ENCODE measurements at regions not wholly inside any gene's neighbourhood (a gene's known extent, or its start where the extent isn't known, plus 50 kb on each side); places are given as distances from the start of the nearest gene placed in this dataset.

GRCh38 chr5:4777435-4777834, 362.7 kb upstream of the ADAMTS16 start:
- no peaks in the 10 kb centered on the region for H3K9me3 Mint-ChIP-seq
- Histone ChIP-seq H3K4me1 (ENCODE audit: insufficient read depth) (0 out of 2 replicates have a peak, but pooled peaks cover 4% of the 10 kb centered on the region), H3K4me2 (no peak overlapping the region), H3K27me3 (ENCODE audit: insufficient read depth) (no peaks in the 10 kb centered on the region), H3K9me2 (ENCODE audit: insufficient read depth) (no peaks in the 10 kb centered on the region), H3K27ac (ENCODE audit: low read depth) (no peak overlapping the region), H3F3A (replicated peaks; ENCODE audit: low read depth) (no peaks in the 10 kb centered on the region), H4K20me1 (replicated peaks; ENCODE audit: insufficient read depth) (no peaks in the 10 kb centered on the region), H3K36me3 (ENCODE audit: insufficient read depth) (no peaks in the 10 kb centered on the region), H3K79me2 (replicated peaks; ENCODE audit: insufficient read depth) (no peaks in the 10 kb centered on the region), H2AFZ (no peak overlapping the region), H3K4me3 (no peak overlapping the region)
- H3K27me3 Mint-ChIP-seq (ENCODE audit: insufficient read depth, low read depth, poor library complexity), result no peaks in the 10 kb centered on the region
- DNase-seq (ENCODE audit: low spot score) (no peak), ATAC-seq (no peak)
- H3K36me3 Mint-ChIP-seq (ENCODE audit: low read depth), result no peaks in the 10 kb centered on the region
- no peak overlapping the region for H3K27ac Mint-ChIP-seq
- no peak overlapping the region for H3K4me3 Mint-ChIP-seq
- TF ChIP-seq CREB1 (CRISPR knock-in tag; IDR thresholded peaks at IDR 0.05; ENCODE audit: low read depth) (no peak), REST (IDR thresholded peaks at IDR 0.05; ENCODE audit: unreplicated experiment) (no peak), CTCF (conservative IDR thresholded peaks at IDR 0.05; ENCODE audit: low read depth in 2 of 2) (no peak), EZH2 (IDR thresholded peaks at IDR 0.05; ENCODE audit: low read depth, unreplicated experiment) (no peak), NANOG (IDR thresholded peaks at IDR 0.05; ENCODE audit: borderline replicate concordance) (no peak), ZNF462 (CRISPR knock-in tag; IDR thresholded peaks at IDR 0.05) (no peak), ZNF331 (CRISPR knock-in tag; IDR thresholded peaks at IDR 0.05; ENCODE audit: low read depth) (no peak), JUNB (IDR thresholded peaks at IDR 0.05; ENCODE audit: unreplicated experiment) (no peak), ETS1 (IDR thresholded peaks at IDR 0.05) (no peak), EZH2phosphoT487 (IDR thresholded peaks at IDR 0.05; ENCODE audit: unreplicated experiment) (no peak), STAT1 (IDR thresholded peaks at IDR 0.05; ENCODE audit: unreplicated experiment) (no peak), POLR2AphosphoS5 (IDR thresholded peaks at IDR 0.05; ENCODE audit: low read depth) (no peak), ZNF114 (CRISPR knock-in tag; IDR thresholded peaks at IDR 0.05) (no peak)
- no peaks in the 10 kb centered on the region for H3K4me1 Mint-ChIP-seq

All from GM23338 (cell line).